SH-SY5Y (cell line): ENCODE measurements at regions not wholly inside any gene's neighbourhood (a gene's known extent, or its start where the extent isn't known, plus 50 kb on each side); places are given as distances from the start of the nearest gene placed in this dataset.

ENCODE experiments used
- GATA2 ChIP-seq: IDR thresholded peaks from 2 replicates; pipeline ENCODE4 v1.6.1; 2011; ENCODE audit warnings: mild to moderate bottlenecking, low read depth, low read length
- GATA3 ChIP-seq: IDR thresholded peaks from 2 replicates; pipeline ENCODE4 v1.6.1; 2011; ENCODE audit warnings: low read depth, mild to moderate bottlenecking, low read length, moderate library complexity

- TF ChIP-seq GATA3 (no peak), GATA2 (no peak)
Measured at GRCh38 chr6:85192186-85192585, 257.7 kb upstream of the NT5E start.
